Mesenchymal stem cell (in vitro differentiated cells and primary cell): ENCODE measurements at regions not wholly inside any gene's neighbourhood (a gene's known extent, or its start where the extent isn't known, plus 50 kb on each side); places are given as distances from the start of the nearest gene placed in this dataset.

Experiments used
- DNase-seq: peaks from one replicate; pipeline ENCODE4 v3.0.0-alpha.2; 2013
- H2AFZ ChIP-seq: one replicate; pipeline ENCODE4 v1.6.1; 2013; ENCODE audit warnings: low read depth, mild to moderate bottlenecking, control low read depth, inconsistent platforms, low read length, moderate library complexity
- H2AK5ac ChIP-seq: 2 replicates; pipeline ENCODE4 v1.6.1; 2013; ENCODE audit warnings: low read length, moderate library complexity, mild to moderate bottlenecking, inconsistent platforms; ENCODE audit not compliant: severe bottlenecking
- H2BK120ac ChIP-seq: one replicate; pipeline ENCODE4 v1.6.1; 2013; ENCODE audit warnings: low read depth, mild to moderate bottlenecking, inconsistent platforms, low read length, moderate library complexity
- H2BK12ac ChIP-seq, 2 experiments: one replicate each; pipeline ENCODE4 v1.6.1; 2013; ENCODE audit warnings: inconsistent platforms in 2 of 2, low read length in 2 of 2, mild to moderate bottlenecking in 2 of 2, moderate library complexity in 2 of 2, control low read depth in 1 of 2
- H2BK15ac ChIP-seq: one replicate; pipeline ENCODE4 v1.6.1; 2013; ENCODE audit warnings: mild to moderate bottlenecking, low read depth, inconsistent platforms; ENCODE audit not compliant: poor library complexity, severe bottlenecking
- H2BK5ac ChIP-seq: 2 replicates; pipeline ENCODE4 v1.6.1; 2013; ENCODE audit warnings: low read depth, mild to moderate bottlenecking, low read length, control low read depth, inconsistent platforms; ENCODE audit not compliant: poor library complexity, severe bottlenecking
- H3K14ac ChIP-seq, 2 experiments: one replicate each; pipeline ENCODE4 v1.6.1; 2013; ENCODE audit warnings: inconsistent platforms in 2 of 2, low read length in 2 of 2, control low read depth in 1 of 2, mild to moderate bottlenecking in 1 of 2, moderate library complexity in 1 of 2
- H3K18ac ChIP-seq, 2 experiments: one replicate each; pipeline ENCODE4 v1.6.1; 2013; ENCODE audit warnings: inconsistent platforms in 2 of 2, low read length in 2 of 2, control low read depth in 1 of 2, low read depth in 1 of 2, mild to moderate bottlenecking in 1 of 2
- H3K23ac ChIP-seq, 2 experiments: one replicate each; pipeline ENCODE4 v1.6.1; 2013; ENCODE audit warnings: inconsistent platforms in 2 of 2, low read length in 2 of 2, mild to moderate bottlenecking in 2 of 2, moderate library complexity in 2 of 2, control low read depth in 1 of 2
- H3K27ac ChIP-seq: 2 replicates; pipeline ENCODE4 v1.5.1; 2013; ENCODE audit warnings: mild to moderate bottlenecking, moderate library complexity, low read length, control low read depth, inconsistent platforms; ENCODE audit not compliant: poor library complexity, severe bottlenecking
- H3K27me3 ChIP-seq, 2 experiments: 2 replicates each; pipeline versions ENCODE4 v1.6.1 to v1.7.0; 2013; ENCODE audit warnings: low read length in 2 of 2, mild to moderate bottlenecking in 2 of 2, moderate library complexity in 2 of 2, control low read depth in 1 of 2, inconsistent platforms in 1 of 2; ENCODE audit not compliant: control insufficient read depth in 1 of 2, insufficient read depth in 1 of 2
- H3K36me3 ChIP-seq, 2 experiments: 2 replicates each; pipeline versions ENCODE4 v1.6.1 to v1.7.0; 2013; ENCODE audit warnings: low read length in 2 of 2, control low read depth in 1 of 2, inconsistent platforms in 1 of 2, low read depth in 1 of 2, mild to moderate bottlenecking in 1 of 2; ENCODE audit not compliant: insufficient read depth in 2 of 2, control insufficient read depth in 1 of 2
- H3K4ac ChIP-seq, 2 experiments: one replicate each; pipeline ENCODE4 v1.6.1; 2013; ENCODE audit warnings: inconsistent platforms in 2 of 2, low read length in 2 of 2, mild to moderate bottlenecking in 2 of 2, moderate library complexity in 2 of 2, control low read depth in 1 of 2, low read depth in 1 of 2
- H3K4me1 ChIP-seq: 2 replicates; pipeline ENCODE4 v1.6.1; 2013; ENCODE audit warnings: low read depth, low read length, control low read depth; ENCODE audit not compliant: control insufficient read depth, insufficient read depth
- H3K4me2 ChIP-seq: 2 replicates; pipeline ENCODE4 v1.6.1; 2013; ENCODE audit warnings: low read length, mild to moderate bottlenecking, inconsistent platforms; ENCODE audit not compliant: poor library complexity, severe bottlenecking
- H3K4me3 ChIP-seq, 2 experiments: 2 replicates each; pipeline versions ENCODE4 v1.5.1 to v1.7.0; 2013; ENCODE audit warnings: low read length in 2 of 2, mild to moderate bottlenecking in 2 of 2, control low read depth in 1 of 2, low read depth in 1 of 2; ENCODE audit not compliant: insufficient read depth in 1 of 2
- H3K79me1 ChIP-seq: replicated peaks from 2 replicates; pipeline ENCODE4 v1.6.1; 2013; ENCODE audit warnings: mild to moderate bottlenecking, control low read depth, low read length, inconsistent platforms; ENCODE audit not compliant: poor library complexity, severe bottlenecking
- H3K9ac ChIP-seq: 2 replicates; pipeline ENCODE4 v1.7.0; 2013; ENCODE audit warnings: mild to moderate bottlenecking, low read length, moderate library complexity
- H3K9me3 ChIP-seq: 2 replicates; pipeline ENCODE4 v1.7.0; 2013; ENCODE audit warnings: mild to moderate bottlenecking, low read length; ENCODE audit not compliant: control insufficient read depth
- H4K8ac ChIP-seq: one replicate; pipeline ENCODE4 v1.6.1; 2013; ENCODE audit warnings: inconsistent platforms, mild to moderate bottlenecking, low read length, moderate library complexity
- H4K91ac ChIP-seq: one replicate; pipeline ENCODE4 v1.6.1; 2013; ENCODE audit warnings: mild to moderate bottlenecking, low read length, inconsistent platforms
- WGBS: methylation state at CpG from one replicate; pipeline ENCODE4 v1.1.7; 2013; ENCODE audit warnings: mixed read lengths; 5-methylcytosine and 5-hydroxymethylcytosine counted together

DNA sequence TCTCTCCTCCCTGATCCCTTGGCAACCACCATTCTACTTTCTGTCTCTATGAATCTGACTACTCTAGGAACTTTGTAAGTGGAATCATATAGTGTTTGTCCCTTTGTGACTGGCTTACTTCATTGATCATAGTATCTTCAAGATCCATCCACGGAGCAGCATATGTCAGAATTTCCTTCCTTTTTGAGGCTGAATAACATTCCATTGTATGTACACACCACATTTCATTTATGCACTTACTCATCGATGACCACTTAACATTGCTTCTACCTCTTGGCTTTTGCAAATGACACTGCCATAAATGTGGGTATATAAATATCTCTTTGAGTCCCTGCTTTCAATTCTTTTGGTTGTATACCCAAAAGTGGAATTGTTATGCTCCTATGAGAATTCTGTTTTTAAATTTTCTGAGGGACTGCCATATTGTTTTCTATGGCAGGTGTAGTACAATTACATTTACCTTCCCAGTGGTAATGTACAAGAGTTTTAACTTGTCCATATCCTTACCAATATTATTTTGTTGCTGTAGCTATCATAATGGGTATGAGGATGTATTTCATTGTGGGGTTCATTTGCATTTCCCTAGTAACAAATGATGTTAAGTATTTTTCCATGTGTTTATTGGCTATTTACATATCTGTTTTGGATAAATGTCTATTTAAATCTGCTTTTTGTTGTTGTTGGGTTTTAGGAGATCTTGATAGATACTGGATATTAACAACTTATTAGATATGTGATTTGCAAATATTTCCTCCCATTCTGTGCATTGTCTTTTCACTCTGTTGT lies 466.1 kb downstream of the C4orf33 start:
- no peak overlapping the region for H3K23ac ChIP-seq
- no peaks in the 10 kb centered on the region for H3K4me1 ChIP-seq
- H2BK12ac ChIP-seq = no peak overlapping the region
- WGBS = 38% methylated on average over 2 of the region's 2 CpGs
- no peak overlapping the region for H3K14ac ChIP-seq
- no peak overlapping the region for H4K91ac ChIP-seq
- H3K4me3 ChIP-seq = no peak overlapping the region
- H3K27me3 ChIP-seq = no peaks in the 10 kb centered on the region
- H4K8ac ChIP-seq = no peak overlapping the region
- no peak overlapping the region for H3K18ac ChIP-seq
- DNase-seq = peak; percentile 6
- no peaks in the 10 kb centered on the region for H3K36me3 ChIP-seq
- H3K9me3 ChIP-seq = no peaks in the 10 kb centered on the region
- no peak overlapping the region for H3K4ac ChIP-seq
- H2AK5ac ChIP-seq = no peak overlapping the region
- H3K79me1 ChIP-seq = no peaks in the 10 kb centered on the region
- H2AFZ ChIP-seq = no peak overlapping the region
- no peak overlapping the region for H2BK120ac ChIP-seq
- H3K9ac ChIP-seq = no peak overlapping the region
- H2BK5ac ChIP-seq = no peak overlapping the region
- H3K4me2 ChIP-seq = no peak overlapping the region
- no peak overlapping the region for H2BK15ac ChIP-seq
- H3K27ac ChIP-seq = no peak overlapping the region

DNA sequence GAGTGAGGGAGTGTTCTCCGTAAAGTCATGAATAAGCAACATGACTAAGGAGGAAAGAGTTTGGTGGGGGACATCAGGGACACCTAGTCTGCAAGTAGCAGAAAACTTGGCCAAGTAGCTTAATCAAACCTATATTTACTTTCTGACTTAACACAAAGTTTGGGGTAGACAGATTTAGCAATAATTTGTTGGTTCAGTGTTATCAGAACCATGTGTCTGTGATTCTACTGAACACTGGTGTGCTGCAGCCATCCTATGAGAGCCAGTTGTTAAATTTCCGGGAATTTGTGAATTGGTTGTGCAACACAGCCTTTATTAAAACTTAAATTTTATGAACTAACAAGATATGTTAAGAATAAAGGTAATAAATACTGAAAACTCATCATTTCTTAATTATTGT lies 469.3 kb downstream of the C4orf33 start:
- H3K14ac ChIP-seq = no peak overlapping the region
- H2BK5ac ChIP-seq = no peak overlapping the region
- no peak overlapping the region for H3K9ac ChIP-seq
- no peak overlapping the region for H2AFZ ChIP-seq
- H3K27ac ChIP-seq = no peak overlapping the region
- H3K79me1 ChIP-seq = no peaks in the 10 kb centered on the region
- no peak overlapping the region for H2BK15ac ChIP-seq
- H3K9me3 ChIP-seq = no peaks in the 10 kb centered on the region
- H3K4ac ChIP-seq = no peak overlapping the region
- H2BK120ac ChIP-seq = no peak overlapping the region
- no peak for DNase-seq
- 100% methylated on average over 1 of the region's 2 CpGs for WGBS
- no peak overlapping the region for H3K18ac ChIP-seq
- no peaks in the 10 kb centered on the region for H3K27me3 ChIP-seq
- H3K36me3 ChIP-seq = no peaks in the 10 kb centered on the region
- H2BK12ac ChIP-seq = no peak overlapping the region
- no peak overlapping the region for H3K4me3 ChIP-seq
- H4K8ac ChIP-seq = no peak overlapping the region
- H2AK5ac ChIP-seq = no peak overlapping the region
- H3K4me2 ChIP-seq = no peak overlapping the region
- H3K4me1 ChIP-seq = no peaks in the 10 kb centered on the region
- no peak overlapping the region for H4K91ac ChIP-seq
- H3K23ac ChIP-seq = no peak overlapping the region

GRCh38 chr4:129570326-129570725 lies 474.4 kb downstream of the C4orf33 start:
- Histone ChIP-seq H3K18ac (no peak overlapping the region), H3K27ac (no peak overlapping the region), H3K4ac (no peak overlapping the region), H3K14ac (no peak overlapping the region), H3K4me3 (no peak overlapping the region), H3K36me3 (no peaks in the 10 kb centered on the region), H4K91ac (no peak overlapping the region), H3K23ac (no peak overlapping the region), H3K9me3 (no peaks in the 10 kb centered on the region), H3K9ac (no peak overlapping the region), H3K4me1 (no peaks in the 10 kb centered on the region), H2AK5ac (no peak overlapping the region), H2BK5ac (no peak overlapping the region), H3K79me1 (no peaks in the 10 kb centered on the region), H3K27me3 (no peaks in the 10 kb centered on the region), H2AFZ (no peak overlapping the region), H4K8ac (no peak overlapping the region), H2BK15ac (no peak overlapping the region), H3K4me2 (no peak overlapping the region), H2BK12ac (no peak overlapping the region), H2BK120ac (no peak overlapping the region)
- no peak for DNase-seq

- Histone ChIP-seq H3K9me3 (no peaks in the 10 kb centered on the region), H2BK120ac (no peak overlapping the region), H2AFZ (no peak overlapping the region), H3K18ac (no peak overlapping the region), H3K23ac (no peak overlapping the region), H2AK5ac (no peak overlapping the region), H4K8ac (no peak overlapping the region), H3K4ac (no peak overlapping the region), H2BK12ac (no peak overlapping the region), H2BK5ac (no peak overlapping the region), H3K27me3 (no peaks in the 10 kb centered on the region), H4K91ac (no peak overlapping the region), H3K9ac (no peak overlapping the region), H3K4me3 (no peak overlapping the region), H3K36me3 (no peaks in the 10 kb centered on the region), H3K79me1 (no peaks in the 10 kb centered on the region), H3K4me2 (no peak overlapping the region), H3K27ac (no peak overlapping the region), H3K14ac (no peak overlapping the region), H2BK15ac (no peak overlapping the region), H3K4me1 (peaks cover 1% of the 10 kb centered on the region)
- DNase-seq = no peak
- whole genome bisulfite sequencing = 69% methylated on average over 6 of the region's 6 CpGs
Observed at GRCh38 chr4:129578336-129578735, 482.4 kb downstream of the C4orf33 start.
